NCI-H128 (cell line): ENCODE measurements at regions not wholly inside any gene's neighbourhood (a gene's known extent, or its start where the extent isn't known, plus 50 kb on each side); places are given as distances from the start of the nearest gene placed in this dataset.

Experiments used
- DNase-seq: peaks from one replicate; lab custom pipeline; 2025; ENCODE audit not compliant: unreplicated experiment; lab: John Stamatoyannopoulos, UW

DNA sequence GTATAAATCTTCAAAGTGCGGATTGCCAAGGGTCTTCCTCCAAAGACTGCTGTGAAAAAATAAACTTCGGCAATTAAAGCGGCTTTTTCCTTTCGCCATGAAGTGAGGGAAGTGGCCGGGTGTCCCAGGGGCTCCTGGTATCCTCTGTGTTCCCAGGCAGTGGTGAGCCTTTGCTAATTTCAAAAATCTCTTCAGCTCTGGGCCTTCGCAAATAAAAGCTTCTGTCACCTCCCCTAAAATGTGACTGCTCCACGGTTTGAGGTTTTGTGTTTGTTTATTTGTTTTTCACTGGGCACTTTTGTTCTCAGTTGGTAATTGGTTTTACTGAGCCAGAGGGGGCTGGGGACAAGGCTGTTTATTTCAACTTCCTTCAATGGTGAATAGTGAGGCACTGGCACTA is 270.1 kb upstream of the POU3F3 start:
- DNase-seq: no peak

DNA sequence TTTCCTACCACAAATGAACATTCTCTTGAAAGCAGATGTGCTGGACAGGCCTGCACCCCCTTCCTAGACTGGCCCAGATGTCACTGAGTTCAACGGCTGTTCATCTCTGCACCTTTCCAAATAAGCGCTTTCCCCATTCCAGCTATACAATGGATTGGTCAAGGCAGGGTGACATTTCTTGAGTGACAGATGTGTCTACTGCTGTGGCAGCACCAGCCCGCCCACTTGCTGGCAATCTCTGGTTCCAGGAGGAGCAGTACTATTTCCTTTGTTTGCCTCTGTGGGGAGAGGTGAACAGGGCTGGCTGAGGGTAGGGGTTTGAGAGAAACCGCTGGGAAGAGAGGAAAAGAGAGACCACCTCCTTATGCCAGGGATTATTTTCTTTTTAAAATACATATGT is 269.5 kb upstream of the POU3F3 start:
- DNase-seq: no peak

DNA sequence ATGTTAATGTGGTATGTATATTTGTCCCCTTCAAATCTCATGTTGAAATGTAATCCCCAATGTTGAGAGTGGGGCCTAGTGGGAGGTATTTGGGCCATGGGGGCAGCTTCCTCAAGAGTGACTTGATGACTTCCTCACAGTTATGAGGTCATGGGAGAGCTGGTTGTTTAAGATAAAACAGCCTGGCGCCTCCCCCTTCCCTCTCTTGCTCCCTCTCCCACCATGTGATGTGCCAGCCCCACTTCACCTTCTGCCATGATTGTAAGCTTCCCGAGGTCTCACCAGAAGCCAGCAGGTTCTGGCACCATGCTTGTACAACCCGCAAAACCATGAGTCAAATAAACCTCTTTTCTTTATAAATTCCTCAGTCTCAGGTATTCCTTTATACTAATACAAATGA is 258.3 kb upstream of the POU3F3 start:
- DNase-seq: no peak

DNA sequence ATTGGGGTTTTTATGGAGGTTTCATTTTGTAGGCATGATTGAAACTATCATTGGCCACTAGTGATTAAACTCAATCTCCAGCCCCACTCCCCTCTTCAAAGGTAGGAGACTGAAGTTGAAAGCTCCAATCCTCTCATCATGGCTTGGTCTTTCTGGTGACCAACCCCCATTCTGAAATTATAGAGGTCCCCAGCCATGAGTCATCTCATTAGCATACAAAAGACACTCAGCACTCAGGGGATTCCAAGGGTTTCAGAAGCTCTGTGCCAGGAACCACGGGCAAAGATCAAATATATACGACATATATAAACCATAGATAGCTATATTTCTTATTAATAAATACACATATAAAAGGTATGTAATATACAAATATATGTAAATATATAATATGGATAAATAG is 256.0 kb upstream of the POU3F3 start:
- no peak for DNase-seq

DNA sequence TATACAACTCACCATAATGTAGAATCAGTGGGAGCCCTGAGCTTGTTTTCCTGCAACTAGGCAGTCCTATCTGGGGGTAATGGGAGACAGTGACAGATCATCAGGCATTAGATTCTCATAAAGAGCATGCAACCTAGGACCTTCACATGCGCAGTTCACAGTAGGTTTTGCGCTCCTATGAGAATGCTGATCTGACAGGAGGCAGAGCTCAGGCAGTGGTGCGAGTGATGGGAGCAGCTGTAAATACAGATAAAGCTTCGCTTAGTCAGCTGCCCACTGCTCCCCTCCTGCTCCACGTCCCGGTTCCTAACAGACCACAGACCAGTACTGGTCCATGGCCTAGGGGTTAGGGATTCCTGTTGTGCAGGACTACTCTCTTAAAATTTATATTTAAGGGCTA is 255.3 kb upstream of the POU3F3 start:
- DNase-seq: no peak

DNA sequence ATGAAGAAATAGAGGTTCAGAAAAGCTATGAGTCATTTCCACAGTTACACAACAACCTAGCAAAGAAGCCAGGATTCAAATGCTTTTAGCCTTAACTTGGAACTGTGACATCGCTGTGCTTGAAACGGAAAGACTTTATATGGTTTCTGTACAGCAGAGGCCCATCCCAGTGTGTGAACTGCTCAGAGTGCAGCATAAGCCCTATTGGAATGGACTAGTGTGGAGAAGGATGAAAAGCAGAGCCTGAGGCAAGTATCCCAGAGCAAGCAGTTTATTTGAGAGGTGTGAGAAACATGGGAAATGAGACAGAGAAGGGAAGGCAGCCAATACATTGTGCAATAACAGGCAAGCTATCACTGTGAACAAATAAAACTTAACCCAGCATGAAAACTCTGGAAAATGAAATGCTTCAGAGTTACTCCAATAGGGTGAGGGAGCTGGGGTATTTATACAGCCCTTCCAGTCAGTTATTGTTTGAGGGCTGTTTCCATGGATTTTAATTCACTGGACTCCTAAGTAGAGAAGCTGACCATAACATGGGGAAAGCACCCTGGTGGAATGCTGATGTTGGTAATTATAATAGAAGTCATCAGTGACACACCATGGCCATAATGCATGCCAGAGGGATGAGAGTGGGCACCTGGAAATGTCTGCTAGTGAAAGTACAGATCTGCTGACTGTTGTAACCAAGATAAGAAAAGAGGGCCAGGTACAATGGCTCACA is 254.0 kb upstream of the POU3F3 start:
- no peak for DNase-seq

DNA sequence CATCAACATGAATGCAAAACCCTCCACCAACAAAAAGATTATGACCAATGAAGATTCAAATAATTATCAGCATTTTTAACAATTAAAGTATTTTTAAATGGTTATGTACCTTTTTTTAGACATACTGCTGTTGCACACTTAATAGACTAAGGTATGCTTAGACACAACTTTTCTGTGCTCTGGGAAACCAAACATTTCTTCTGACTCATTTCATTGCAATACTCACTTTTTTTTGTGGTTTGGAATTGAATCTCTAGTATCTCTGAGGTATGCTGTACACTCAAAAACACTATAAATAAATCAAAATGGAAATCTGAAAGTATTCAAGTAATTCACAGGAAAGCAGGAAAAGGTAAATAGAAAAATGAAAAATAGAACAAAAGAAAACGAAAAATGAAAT is 247.9 kb upstream of the POU3F3 start:
- no peak for DNase-seq

DNA sequence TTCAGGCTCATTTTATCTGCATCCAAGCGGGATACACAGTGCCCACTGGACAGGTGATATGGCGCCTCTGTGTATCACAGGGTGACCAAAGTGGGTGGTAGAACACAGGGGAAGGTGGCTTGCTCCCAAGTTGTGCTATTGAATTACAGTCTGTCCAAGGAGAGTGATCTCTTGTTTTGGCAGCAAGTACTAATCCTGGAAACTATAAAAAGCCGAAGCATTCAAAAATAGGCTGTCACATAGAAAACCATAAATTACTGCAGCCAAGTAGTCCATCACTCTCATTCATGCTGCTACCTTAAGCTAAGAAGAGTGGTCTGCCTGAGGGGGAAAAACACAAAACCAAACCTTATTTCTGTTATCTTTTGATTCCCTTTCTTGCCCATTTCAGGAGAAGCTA is 237.1 kb upstream of the POU3F3 start:
- DNase-seq: no peak

DNA sequence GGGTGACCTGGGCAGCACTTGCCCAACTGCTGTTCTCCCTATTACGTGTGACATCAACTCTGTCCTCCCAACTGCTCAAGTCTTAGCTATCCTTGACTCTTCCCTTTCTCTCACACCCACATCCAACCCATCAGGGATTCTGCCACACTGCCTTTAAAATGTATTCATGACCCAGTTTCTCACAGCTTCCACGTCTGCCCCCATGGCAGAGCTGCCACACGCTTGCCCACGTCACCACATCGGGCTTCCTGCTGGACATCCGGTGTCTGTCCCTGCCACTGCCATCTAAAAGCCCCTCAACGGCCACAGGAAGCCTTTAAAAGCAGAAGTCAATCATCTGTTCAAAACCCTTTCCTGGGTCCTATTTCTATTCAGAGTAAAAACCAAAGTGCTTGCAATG is 233.1 kb upstream of the POU3F3 start:
- no peak for DNase-seq

DNA sequence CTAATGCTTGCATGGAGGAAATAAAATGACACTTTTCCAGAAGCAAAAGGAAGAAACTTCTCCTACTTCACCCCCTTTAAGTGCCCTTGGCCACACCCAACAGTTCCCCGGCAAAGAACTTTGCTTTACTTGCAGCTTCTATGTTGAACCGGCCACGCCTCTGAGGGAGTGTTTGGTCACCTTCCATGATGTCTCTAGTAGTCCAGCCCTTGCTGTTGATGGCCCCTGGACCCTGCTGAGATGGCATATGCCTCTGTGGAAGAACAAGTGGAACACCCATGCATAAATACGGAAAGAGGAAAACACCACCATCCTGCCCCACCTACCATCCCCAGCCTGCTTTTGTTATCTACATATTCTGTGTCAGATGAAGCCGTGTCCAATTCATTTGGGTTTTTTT is 218.3 kb upstream of the POU3F3 start:
- DNase-seq: no peak

DNA sequence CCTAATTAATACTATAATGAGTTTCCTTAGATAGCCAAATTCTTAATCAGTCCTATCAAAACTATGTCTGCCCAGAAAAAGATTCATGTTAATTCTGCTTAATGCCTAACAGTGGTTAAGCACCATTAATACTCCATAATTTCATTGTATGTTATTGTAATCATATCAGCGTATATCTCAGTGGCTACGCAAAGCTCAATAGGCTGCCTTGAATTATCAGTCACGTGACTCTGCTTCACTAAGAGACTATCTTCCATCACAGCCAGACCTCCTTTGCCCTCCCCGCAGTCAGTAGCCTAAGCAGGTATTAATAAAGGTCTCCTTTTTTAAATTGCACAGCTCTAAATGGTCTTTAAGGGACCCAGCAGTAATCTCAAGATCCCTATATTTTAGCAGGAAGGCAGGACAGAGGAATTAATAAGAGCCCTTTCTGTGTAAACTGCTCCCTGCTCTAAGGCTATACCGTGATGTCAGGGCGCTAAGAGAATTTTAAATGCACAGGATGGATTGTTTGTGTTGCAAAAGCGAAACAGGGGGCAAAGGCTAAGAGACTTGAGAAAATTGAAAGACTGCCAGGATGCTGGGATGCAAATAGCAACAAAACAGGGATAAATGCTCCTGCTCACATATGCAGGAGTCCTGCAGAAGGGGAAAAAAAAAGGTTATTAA is 215.6 kb upstream of the POU3F3 start:
- no peak for DNase-seq

DNA sequence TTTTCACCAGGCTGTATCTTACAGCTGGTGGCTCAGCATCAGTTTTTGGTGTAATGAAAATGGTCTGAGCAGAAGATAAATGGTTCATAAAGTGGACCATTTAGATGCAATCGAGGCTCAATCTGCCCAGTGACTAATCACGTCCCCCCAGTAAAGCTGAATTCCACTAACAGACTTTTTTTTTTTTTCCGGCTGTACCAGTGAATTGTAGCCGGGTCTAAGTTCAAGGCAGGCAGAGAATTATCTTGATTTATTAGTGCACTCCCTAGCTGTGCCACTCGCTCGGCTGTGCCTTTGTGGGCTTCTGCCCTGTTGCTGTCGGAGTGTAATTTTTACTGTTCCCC is 215.1 kb upstream of the POU3F3 start:
- no peak for DNase-seq

DNA sequence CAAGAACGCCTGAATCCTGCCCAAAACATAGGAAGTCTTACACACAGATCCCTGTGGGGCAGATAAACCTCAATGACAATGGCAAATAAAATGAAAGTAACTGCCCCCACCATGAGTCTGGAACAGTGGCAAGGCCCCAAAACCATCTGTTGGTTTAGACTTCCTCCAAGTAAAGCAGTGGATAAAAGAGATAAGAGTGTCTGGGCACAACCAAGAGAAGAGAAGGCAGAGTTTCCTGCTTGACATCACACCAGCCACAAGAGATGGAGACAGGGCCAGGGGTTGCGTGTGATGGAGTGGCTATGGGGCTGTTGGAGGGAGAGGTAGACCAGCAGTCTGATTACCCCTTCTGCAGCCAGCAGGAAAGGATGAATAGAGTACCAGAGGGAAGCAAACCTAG is 212.1 kb upstream of the POU3F3 start:
- DNase-seq: no peak

DNA sequence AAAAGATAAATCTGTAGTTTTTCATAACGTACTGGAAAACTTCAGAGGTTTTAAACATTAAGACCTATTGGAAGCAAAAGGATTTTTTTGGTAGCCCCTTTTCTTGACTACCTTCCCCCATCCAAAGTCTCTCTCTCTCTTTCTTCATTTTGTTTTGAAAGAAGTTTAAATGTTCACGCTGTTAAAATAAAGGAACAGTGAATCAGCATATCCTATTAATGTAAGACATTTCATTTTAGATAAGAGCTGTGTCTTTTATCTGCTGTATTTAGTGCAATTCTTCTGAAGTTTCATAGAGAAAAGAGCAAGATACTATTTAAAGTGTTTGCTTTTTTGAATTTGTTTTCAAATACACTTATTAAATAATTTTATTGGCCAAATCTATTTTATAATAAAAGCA is 205.5 kb upstream of the POU3F3 start:
- DNase-seq: no peak

DNA sequence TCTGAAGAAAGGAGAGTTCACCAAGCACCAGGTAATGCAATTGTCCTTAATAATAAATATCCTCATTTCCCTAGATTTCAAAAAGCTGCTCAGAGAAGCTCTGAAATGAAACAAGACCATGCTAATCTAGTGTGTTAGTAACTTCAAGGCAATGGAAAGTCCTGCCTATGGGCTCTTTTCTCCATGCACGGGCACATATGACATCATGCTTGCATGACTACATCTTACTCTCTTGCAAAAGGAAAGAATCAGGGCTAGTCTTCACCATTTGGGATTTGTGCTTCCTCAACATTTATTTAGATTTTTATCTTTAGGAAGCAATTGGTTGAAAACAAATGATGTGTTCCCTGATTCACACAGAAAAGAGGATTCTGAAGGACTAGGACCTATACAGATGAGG is 204.0 kb upstream of the POU3F3 start:
- DNase-seq: no peak

DNA sequence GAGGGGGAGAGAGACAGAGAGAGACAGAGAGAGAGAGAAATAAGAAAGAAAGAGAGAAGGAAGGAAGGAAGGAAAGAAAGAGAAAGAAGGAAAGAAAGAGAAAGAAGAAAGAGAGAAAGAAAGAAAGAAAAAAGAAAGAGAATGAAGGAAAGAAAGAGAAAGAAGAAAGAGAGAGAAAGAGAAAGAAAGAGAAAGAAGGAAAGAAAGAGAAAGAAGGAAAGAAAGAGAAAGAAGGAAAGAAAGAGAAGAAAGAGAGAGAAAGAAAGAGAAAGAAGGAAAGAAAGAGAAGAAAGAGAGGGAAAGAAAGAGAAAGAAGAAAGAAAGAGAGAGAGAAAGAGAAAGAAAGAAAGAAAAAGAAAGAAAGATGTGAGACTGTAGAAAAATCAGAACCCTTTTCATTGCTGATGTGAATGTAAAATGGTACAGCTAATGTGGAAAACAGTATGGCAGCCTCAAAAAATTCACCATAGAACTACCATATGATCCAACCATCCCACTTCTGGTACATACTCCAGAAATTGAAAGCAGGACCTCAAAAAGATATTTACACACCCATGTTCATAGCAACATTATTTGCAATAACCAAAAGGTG is 203.4 kb upstream of the POU3F3 start:
- DNase-seq: no peak

DNA sequence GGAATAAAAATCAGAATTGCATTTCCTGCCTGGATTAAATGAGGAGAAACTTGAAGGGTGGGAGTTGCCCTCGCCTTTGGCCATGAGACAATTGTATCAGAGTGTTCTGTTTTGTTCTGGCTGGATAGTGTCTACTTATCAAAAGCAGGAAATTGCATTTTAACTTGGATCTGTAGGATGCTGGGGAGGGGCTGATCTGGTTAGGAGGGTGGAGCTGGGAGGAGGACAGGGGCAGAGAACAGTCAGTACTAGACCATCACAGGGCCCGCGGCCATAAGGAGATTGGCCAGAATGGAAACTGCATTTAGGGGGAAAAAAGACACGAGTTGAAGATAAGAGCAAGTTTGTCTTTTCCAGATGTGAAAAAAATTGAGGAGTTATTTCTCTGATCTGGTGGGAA is 199.1 kb upstream of the POU3F3 start:
- DNase-seq: no peak

DNA sequence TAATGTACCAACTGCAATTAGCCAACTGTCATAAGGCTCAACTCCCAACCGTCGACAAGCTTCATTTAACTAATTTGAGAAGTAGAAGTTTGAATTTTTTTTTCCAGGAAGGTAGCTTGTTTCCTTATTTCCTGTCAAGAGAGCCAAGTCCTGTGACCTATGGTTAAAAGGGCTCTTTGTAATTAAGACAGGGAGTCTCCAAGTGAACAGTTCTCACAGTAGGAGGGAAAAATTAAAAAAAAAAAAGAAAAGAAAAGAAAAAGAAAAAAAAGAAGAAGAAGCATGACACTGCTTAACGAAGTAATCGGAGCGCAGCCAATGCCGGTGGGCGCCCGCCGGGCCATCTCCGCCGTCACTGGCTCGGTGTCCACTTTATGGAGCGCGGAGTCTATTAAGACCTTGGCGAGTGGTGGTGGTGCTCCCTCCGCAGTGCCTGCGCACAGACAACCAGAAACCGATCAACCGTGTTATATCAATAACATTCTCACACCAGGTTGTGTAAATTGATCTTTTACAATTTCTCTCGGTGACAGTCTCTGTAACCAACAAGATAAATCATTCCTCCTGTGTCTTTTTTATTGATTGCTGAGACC is 197.2 kb upstream of the POU3F3 start:
- DNase-seq: no peak

DNA sequence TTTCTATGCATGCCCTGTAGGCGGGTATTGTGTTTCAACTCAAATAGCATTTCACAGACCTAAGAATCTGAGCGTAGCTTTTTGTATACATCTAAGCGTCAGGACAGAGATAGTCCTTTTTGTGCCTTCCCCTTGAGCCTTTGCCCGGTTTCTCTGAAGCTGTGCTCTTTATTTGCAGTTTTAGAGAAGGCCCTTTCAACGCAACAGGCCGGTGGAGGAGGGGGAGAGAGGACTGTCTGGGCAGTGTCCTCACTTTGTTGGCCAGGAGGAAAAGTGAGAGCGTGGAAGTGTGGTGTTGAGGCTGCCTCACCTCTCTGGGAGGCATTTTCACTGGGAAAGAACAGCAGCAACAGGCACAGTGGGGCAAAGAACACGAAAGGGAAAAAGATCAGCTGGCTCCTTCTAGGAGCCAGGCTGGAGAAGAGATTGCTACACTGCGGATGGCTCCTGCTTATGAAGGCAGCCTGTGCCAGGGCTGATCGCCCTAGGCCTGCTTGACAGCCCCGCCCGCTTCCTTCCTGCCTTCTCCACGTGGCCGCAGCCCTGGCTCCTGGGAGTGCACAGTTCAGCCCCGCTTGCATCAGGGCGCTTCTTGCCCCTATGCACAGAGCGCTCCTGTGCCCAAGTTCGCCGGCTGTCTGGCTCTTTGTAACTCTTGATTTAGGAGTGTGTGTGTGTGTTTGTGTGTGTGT is 195.6 kb upstream of the POU3F3 start:
- DNase-seq: no peak

DNA sequence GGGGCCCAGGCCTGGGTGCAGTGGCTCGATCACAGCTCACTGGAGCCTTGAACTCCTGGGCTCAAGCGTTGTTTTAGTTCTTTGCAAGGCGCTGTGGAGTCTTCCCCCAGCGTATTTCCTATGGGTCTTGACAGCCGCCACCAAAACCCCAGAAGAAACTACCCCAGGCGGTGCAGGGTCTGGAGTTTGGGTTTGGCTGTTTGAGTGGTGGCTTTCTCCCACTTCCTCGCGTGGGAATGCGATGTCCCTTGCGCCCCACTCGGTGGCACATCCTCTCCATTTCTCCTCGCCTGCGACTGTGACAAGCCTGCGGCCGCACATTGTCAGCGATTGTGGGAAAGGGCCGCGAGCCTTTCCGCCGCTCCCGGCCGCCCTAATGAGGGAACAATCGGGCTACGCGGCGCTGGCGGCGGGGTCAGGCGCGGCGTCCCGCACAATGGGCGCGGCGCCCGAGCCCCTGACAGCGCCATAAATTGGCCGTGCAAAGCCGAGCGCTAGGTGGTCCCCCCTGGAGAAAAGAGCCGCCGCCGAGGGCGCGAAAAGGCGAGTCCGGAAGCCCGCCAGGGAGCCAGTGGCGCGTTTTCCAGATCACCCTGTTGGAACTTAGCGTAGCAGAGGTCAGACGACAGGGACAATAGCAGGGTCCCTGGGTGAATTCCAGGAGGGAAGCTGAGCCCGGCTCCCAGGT is 194.9 kb upstream of the POU3F3 start:
- DNase-seq: no peak

DNA sequence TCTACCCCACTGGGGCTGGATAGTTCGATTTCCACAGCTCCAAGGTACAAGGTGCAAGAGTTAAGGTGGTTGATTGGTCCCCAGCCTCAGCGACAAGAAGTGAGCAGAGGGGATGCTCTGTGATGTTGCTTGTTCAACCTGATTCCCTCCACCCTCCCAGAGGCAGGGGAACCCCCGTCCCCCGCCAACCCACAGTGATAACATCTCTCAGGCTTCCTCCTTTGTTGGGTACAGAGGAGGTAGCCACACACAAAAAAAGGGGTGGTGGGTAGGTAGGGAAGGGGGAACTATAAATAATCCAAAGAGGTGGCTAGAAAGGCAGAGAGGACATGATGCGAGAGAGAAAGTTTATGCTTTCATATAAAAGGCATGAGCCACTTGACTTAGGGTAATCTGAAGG is 192.9 kb upstream of the POU3F3 start:
- no peak for DNase-seq
